SK-N-SH (cell line): ENCODE measurements at regions not wholly inside any gene's neighbourhood (a gene's known extent, or its start where the extent isn't known, plus 50 kb on each side); places are given as distances from the start of the nearest gene placed in this dataset.

Experiments
- SIN3A ChIP-seq: IDR thresholded peaks from 2 replicates; pipeline ENCODE4 v1.6.1; 2012; ENCODE audit warnings: low read depth, mild to moderate bottlenecking, low read length, moderate library complexity, borderline replicate concordance
- TAF1 ChIP-seq: IDR thresholded peaks from 2 replicates; pipeline ENCODE4 v1.6.1; 2012; ENCODE audit warnings: low read depth, mild to moderate bottlenecking, low read length, moderate library complexity, borderline replicate concordance
- TF ChIP-seq, protein P1 (sequence below): fragments of 150-350 bp; IDR thresholded peaks from 2 replicates; pipeline ENCODE4 v1.6.1; 2017; ENCODE audit warnings: antibody characterized with exemption, low read length, low read depth, borderline replicate concordance

- TF ChIP-seq TAF1 = no peak
- TF ChIP-seq, protein P1, sequence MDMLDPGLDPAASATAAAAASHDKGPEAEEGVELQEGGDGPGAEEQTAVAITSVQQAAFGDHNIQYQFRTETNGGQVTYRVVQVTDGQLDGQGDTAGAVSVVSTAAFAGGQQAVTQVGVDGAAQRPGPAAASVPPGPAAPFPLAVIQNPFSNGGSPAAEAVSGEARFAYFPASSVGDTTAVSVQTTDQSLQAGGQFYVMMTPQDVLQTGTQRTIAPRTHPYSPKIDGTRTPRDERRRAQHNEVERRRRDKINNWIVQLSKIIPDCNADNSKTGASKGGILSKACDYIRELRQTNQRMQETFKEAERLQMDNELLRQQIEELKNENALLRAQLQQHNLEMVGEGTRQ = no peak
- no peak for TF ChIP-seq SIN3A
These were observed 430.4 kb downstream of the TFEC start for GRCh38 chr7:115600207-115600606.
